H1 (cell line): ENCODE measurements at regions not wholly inside any gene's neighbourhood (a gene's known extent, or its start where the extent isn't known, plus 50 kb on each side); places are given as distances from the start of the nearest gene placed in this dataset.

Experiments
- CTCF ChIA-PET: fragments of 300-600 bp; sonication (Branson Sonifier 250); formaldehyde crosslinking; loops from one replicate; lab custom pipeline; 2021; ENCODE audit not compliant: partially characterized antibody; lab: Charles Lee
- POLR2A ChIA-PET: fragments of 300-600 bp; sonication (Branson Sonifier 250); formaldehyde crosslinking; loops from one replicate; lab custom pipeline; 2021; ENCODE audit warnings: inconsistent platforms; ENCODE audit not compliant: partially characterized antibody; lab: Charles Lee
- DNase-seq, 2 experiments: peaks; one replicate each; pipeline versions ENCODE4 v3.0.0 to v3.0.0-alpha.2; 2010 to 2022; ENCODE audit warnings: low spot score in 2 of 2, low read depth in 1 of 2, mixed read lengths in 1 of 2
- FAIRE-seq: peaks from 2 replicates; lab custom pipeline; 2011; peaks lifted over from hg19 to GRCh38; lab: Jason Lieb, UNC
- H2AFZ ChIP-seq: 2 replicates; pipeline ENCODE4 v1.8.1; 2012; ENCODE audit warnings: low read length, inconsistent platforms
- H2AK5ac ChIP-seq: 2 replicates; pipeline ENCODE4 v1.6.1; 2013; ENCODE audit warnings: low read depth, low read length
- H2BK120ac ChIP-seq: replicated peaks from 2 replicates; pipeline ENCODE3; 2013; ENCODE audit warnings: low read depth, low read length, inconsistent platforms
- H2BK12ac ChIP-seq: 2 replicates; pipeline ENCODE4 v1.6.1; 2013; ENCODE audit warnings: low read depth, low read length
- H2BK15ac ChIP-seq: 2 replicates; pipeline ENCODE4 v1.6.1; 2013; ENCODE audit warnings: low read length
- H2BK20ac ChIP-seq: 2 replicates; pipeline ENCODE4 v1.6.1; 2013; ENCODE audit warnings: low read length
- H2BK5ac ChIP-seq: 2 replicates; pipeline ENCODE4 v1.6.1; 2013; ENCODE audit warnings: low read depth, low read length
- H3K14ac ChIP-seq: 2 replicates; pipeline ENCODE4 v1.6.1; 2013; ENCODE audit warnings: inconsistent platforms; ENCODE audit not compliant: insufficient read length
- H3K18ac ChIP-seq: 2 replicates; pipeline ENCODE4 v1.6.1; 2013; ENCODE audit warnings: low read length; ENCODE audit errors: extremely low read depth
- H3K23ac ChIP-seq: 2 replicates; pipeline ENCODE4 v1.6.1; 2013; ENCODE audit warnings: inconsistent platforms; ENCODE audit not compliant: insufficient read length
- H3K23me2 ChIP-seq: 2 replicates; pipeline ENCODE4 v1.6.1; 2013; ENCODE audit warnings: low read depth, low read length
- H3K27ac ChIP-seq: 2 replicates; pipeline ENCODE4 v1.6.1; 2011; ENCODE audit warnings: low read depth, low read length, inconsistent platforms
- H3K27me3 ChIP-seq, 4 experiments: replicated peaks in 1 of 4; 1 replicate in 1 of 4; 2 replicates in 3 of 4; pipeline versions ENCODE4 v1.6.1 to v1.8.1; 2011 to 2013; ENCODE audit warnings: low read length in 3 of 4, mild to moderate bottlenecking in 3 of 4, inconsistent platforms in 2 of 4, mixed read lengths in 2 of 4, moderate library complexity in 1 of 4; ENCODE audit not compliant: control insufficient read depth in 3 of 4, insufficient read depth in 3 of 4; ENCODE audit errors: extremely low read depth in 1 of 4
- H3K36me3 ChIP-seq, 4 experiments: 2 replicates each; pipeline versions ENCODE4 v1.6.1 to v1.8.1; 2011 to 2013; ENCODE audit warnings: mild to moderate bottlenecking in 4 of 4, low read length in 3 of 4, moderate library complexity in 2 of 4, control low read depth in 1 of 4, inconsistent platforms in 1 of 4; ENCODE audit not compliant: insufficient read depth in 4 of 4, control insufficient read depth in 2 of 4
- H3K4ac ChIP-seq: replicated peaks from 2 replicates; pipeline ENCODE3; 2013; ENCODE audit warnings: low read length, low read depth, mixed read lengths, inconsistent platforms; ENCODE audit not compliant: insufficient read length
- H3K4me1 ChIP-seq, 4 experiments: replicated peaks in 1 of 4; 1 replicate in 1 of 4; 2 replicates in 3 of 4; pipeline versions ENCODE4 v1.6.1 to v1.8.1; 2011 to 2013; ENCODE audit warnings: low read length in 3 of 4, inconsistent platforms in 2 of 4, mixed read lengths in 1 of 4; ENCODE audit not compliant: insufficient read depth in 4 of 4, control insufficient read depth in 3 of 4
- H3K4me2 ChIP-seq, 2 experiments: 2 replicates each; pipeline versions ENCODE4 v1.6.1 to v1.8.1; 2011 to 2013; ENCODE audit warnings: low read depth in 2 of 2, low read length in 2 of 2, control low read depth in 1 of 2, inconsistent platforms in 1 of 2, mild to moderate bottlenecking in 1 of 2; ENCODE audit not compliant: insufficient read depth in 1 of 2
- H3K4me3 ChIP-seq, 4 experiments: fragments of 200-600, 300-600 bp in 1 of 4; sonication (generic), shearing (Covaris generic), sonication (Bioruptor Twin) in 1 of 4; 2 replicates each; pipeline versions ENCODE4 v1.5.1 to v1.8.1; 2011 to 2016; ENCODE audit warnings: low read length in 4 of 4, low read depth in 3 of 4, control low read depth in 2 of 4, inconsistent platforms in 2 of 4, mild to moderate bottlenecking in 2 of 4, mixed read lengths in 1 of 4, moderate library complexity in 1 of 4; ENCODE audit not compliant: insufficient read depth in 2 of 4; ENCODE audit errors: extremely low read depth in 1 of 4
- H3K56ac ChIP-seq: replicated peaks from 2 replicates; pipeline ENCODE3; 2013; ENCODE audit warnings: low read depth, mild to moderate bottlenecking, mixed read lengths, low read length, inconsistent platforms; ENCODE audit not compliant: insufficient read length
- H3K79me1 ChIP-seq: 2 replicates; pipeline ENCODE4 v1.6.1; 2013; ENCODE audit warnings: low read depth, low read length, control low read depth
- H3K79me2 ChIP-seq, 2 experiments: 2 replicates each; pipeline versions ENCODE4 v1.6.1 to v1.8.1; 2012 to 2013; ENCODE audit warnings: low read length in 2 of 2, mild to moderate bottlenecking in 2 of 2, inconsistent platforms in 1 of 2; ENCODE audit not compliant: insufficient read depth in 2 of 2, control insufficient read depth in 1 of 2
- H3K9ac ChIP-seq, 4 experiments: replicated peaks in 1 of 4; 1 replicate in 1 of 4; 2 replicates in 3 of 4; pipeline versions ENCODE4 v1.6.1 to v1.8.1; 2011 to 2013; ENCODE audit warnings: low read depth in 3 of 4, low read length in 3 of 4, control low read depth in 2 of 4, mild to moderate bottlenecking in 2 of 4, moderate library complexity in 2 of 4, inconsistent platforms in 1 of 4; ENCODE audit errors: extremely low read depth in 1 of 4
- H3K9me3 ChIP-seq, 2 experiments: 2 replicates each; pipeline versions ENCODE4 v1.6.1 to v1.8.1; 2012 to 2013; ENCODE audit warnings: mild to moderate bottlenecking in 2 of 2, moderate library complexity in 2 of 2, control low read depth in 1 of 2, inconsistent platforms in 1 of 2, low read depth in 1 of 2, low read length in 1 of 2, mixed read lengths in 1 of 2; ENCODE audit not compliant: insufficient read depth in 2 of 2
- H4K20me1 ChIP-seq, 2 experiments: replicated peaks in 1 of 2; 2 replicates each; pipeline versions ENCODE3 to v1.8.1; 2011 to 2013; ENCODE audit warnings: inconsistent platforms in 2 of 2, low read length in 2 of 2, mild to moderate bottlenecking in 1 of 2; ENCODE audit not compliant: insufficient read depth in 2 of 2, control insufficient read depth in 1 of 2
- H4K5ac ChIP-seq: 2 replicates; pipeline ENCODE4 v1.6.1; 2013; ENCODE audit warnings: low read length, low read depth, mixed read lengths, inconsistent platforms; ENCODE audit not compliant: insufficient read length
- H4K8ac ChIP-seq: 2 replicates; pipeline ENCODE4 v1.8.0; 2013; ENCODE audit warnings: mild to moderate bottlenecking, moderate library complexity, low read length, inconsistent platforms; ENCODE audit not compliant: insufficient read depth; ENCODE audit errors: extremely low read depth
- H4K91ac ChIP-seq: replicated peaks from 2 replicates; pipeline ENCODE3; 2013; ENCODE audit warnings: low read length, mixed read lengths, inconsistent platforms; ENCODE audit not compliant: insufficient read length
- BCL11A ChIP-seq, 2 experiments: IDR thresholded peaks; one replicate each; pipeline ENCODE4 v1.6.1; 2011; ENCODE audit warnings: low read depth in 2 of 2, low read length in 2 of 2, mild to moderate bottlenecking in 2 of 2
- CHD1 ChIP-seq: IDR thresholded peaks from 2 replicates; pipeline ENCODE4 v1.6.1; 2012; ENCODE audit warnings: low read depth, low read length, improper control_type of control experiment
- CTCF ChIP-seq, 3 experiments: IDR thresholded peaks; 1 replicate in 2 of 3; 2 replicates in 1 of 3; pipeline versions ENCODE4 v1.5.1 to v1.6.1; 2011; ENCODE audit warnings: low read length in 3 of 3, mild to moderate bottlenecking in 3 of 3, inconsistent platforms in 2 of 3, low read depth in 1 of 3, moderate library complexity in 1 of 3; ENCODE audit not compliant: insufficient read depth in 1 of 3; ENCODE audit errors: control extremely low read depth in 1 of 3
- HDAC6 ChIP-seq: IDR thresholded peaks from one replicate; pipeline ENCODE4 v1.7.1; 2012; ENCODE audit warnings: low read depth, mild to moderate bottlenecking, inconsistent platforms, low read length, moderate library complexity
- JUN ChIP-seq: IDR thresholded peaks from 2 replicates; pipeline ENCODE4 v1.6.1; 2011; ENCODE audit warnings: low read depth, mild to moderate bottlenecking, improper control_type of control experiment, low read length
- POLR2AphosphoS5 ChIP-seq: IDR thresholded peaks from 2 replicates; pipeline ENCODE4 v1.6.1; 2011; ENCODE audit warnings: low read depth, low read length
- RFX5 ChIP-seq: IDR thresholded peaks from 2 replicates; pipeline ENCODE4 v1.6.1; 2011; ENCODE audit warnings: low read depth, low read length, improper control_type of control experiment, borderline replicate concordance
- SIN3A ChIP-seq, 2 experiments: IDR thresholded peaks in 1 of 2; conservative IDR thresholded peaks in 1 of 2; 2 replicates each; pipeline ENCODE4 v1.6.1; 2011 to 2012; ENCODE audit warnings: low read length in 2 of 2, improper control_type of control experiment in 1 of 2, low read depth in 1 of 2, mild to moderate bottlenecking in 1 of 2
- SUZ12 ChIP-seq: fragments of 200-600 bp; sonication (generic); IDR thresholded peaks from 2 replicates; pipeline ENCODE4 v1.6.1; 2012; ENCODE audit warnings: mild to moderate bottlenecking, inconsistent platforms, low read length, moderate library complexity, mixed read lengths
- TAF1 ChIP-seq: IDR thresholded peaks from 2 replicates; pipeline ENCODE4 v1.6.1; 2011; ENCODE audit warnings: mild to moderate bottlenecking, low read depth, low read length
- TBP ChIP-seq: IDR thresholded peaks from 2 replicates; pipeline ENCODE4 v1.6.1; 2011; ENCODE audit warnings: low read depth, low read length, improper control_type of control experiment
- WGBS, 2 experiments: shearing (Covaris generic) in 1 of 2; methylation state at CpG; one replicate each; pipeline versions ENCODE4 v1.1.6 to v1.1.7; 2013 to 2015; ENCODE audit warnings: low lambda C conversion rate in 2 of 2, mixed read lengths in 2 of 2, inconsistent platforms in 1 of 2, low coverage in 1 of 2, missing lambda C conversion rate in 1 of 2; ENCODE audit not compliant: insufficient replicate concordance in 2 of 2, insufficient coverage in 1 of 2, insufficient read length in 1 of 2; ENCODE audit errors: extremely low coverage in 1 of 2, missing lambda C conversion rate in 1 of 2; 5-methylcytosine and 5-hydroxymethylcytosine counted together

- no peaks in the 10 kb centered on the region for H3K79me1 ChIP-seq
- H3K4ac ChIP-seq = no peak overlapping the region
- no peak overlapping the region for H3K9ac ChIP-seq
- CTCF ChIA-PET = interaction anchor here (1.0 kb wide), 1 partner anchor 20 kb away, joined by 3 read pairs; no protein-coding TSS in a partner anchor
- no peaks in the 10 kb centered on the region for H4K20me1 ChIP-seq
- no peak overlapping the region for H2AFZ ChIP-seq
- H4K5ac ChIP-seq = no peak overlapping the region
- H2BK5ac ChIP-seq = no peak overlapping the region
- H3K27me3 ChIP-seq = no peaks in the 10 kb centered on the region; a peak in 1 of 7 replicates
- H2AK5ac ChIP-seq = no peak overlapping the region
- no peak overlapping the region for H4K8ac ChIP-seq
- H3K18ac ChIP-seq = no peak overlapping the region
- no peaks in the 10 kb centered on the region; a peak in 2 of 7 replicates for H3K4me1 ChIP-seq
- no peaks in the 10 kb centered on the region for H3K36me3 ChIP-seq
- no peak overlapping the region for H2BK120ac ChIP-seq
- no peak overlapping the region for H3K23ac ChIP-seq
- no peak overlapping the region for H2BK15ac ChIP-seq
- no peak overlapping the region for H3K56ac ChIP-seq
- FAIRE-seq (no peak), DNase-seq (no peak)
- TF ChIP-seq POLR2AphosphoS5 (no peak), CHD1 (no peak), JUN (no peak), TAF1 (no peak), HDAC6 (no peak), BCL11A (IDR thresholded peaks at IDR 0.05; ENCODE audit: low read depth in 2 of 2, low read length in 2 of 2) (no peak), RFX5 (no peak), TBP (no peak), SUZ12 (no peak), CTCF (IDR thresholded peaks at IDR 0.05; ENCODE audit: control extremely low read depth in 1 of 3, insufficient read depth in 1 of 3, low read depth in 1 of 3, low read length in 3 of 3) (no peak), SIN3A (conservative IDR thresholded peaks at IDR 0.05 in 1 of 2, IDR thresholded peaks at IDR 0.05 in 1 of 2; ENCODE audit: low read depth in 1 of 2, low read length in 2 of 2) (no peak)
- no peaks in the 10 kb centered on the region; the same call in 1 of the 2 replicates for H3K23me2 ChIP-seq
- no peak overlapping the region for H3K27ac ChIP-seq
- H3K9me3 ChIP-seq = peaks cover 2 to 5% of the 10 kb centered on the region in 2 experiments; a peak in 1 of 4 replicates
- H2BK20ac ChIP-seq = no peak overlapping the region
- H4K91ac ChIP-seq = no peak overlapping the region
- no peaks in the 10 kb centered on the region for H3K79me2 ChIP-seq
- 90% methylated on average over 3 of the region's 3 CpGs; no CpG with 5 or more reads in 1 of the 2 experiments for WGBS, 2 experiments
- no peak overlapping the region for H3K4me2 ChIP-seq
- H2BK12ac ChIP-seq = no peak overlapping the region
- POLR2A ChIA-PET = no interaction called here
- no peak overlapping the region for H3K14ac ChIP-seq
- H3K4me3 ChIP-seq = no peak overlapping the region
Observed at GRCh38 chr6:88402909-88403308, 236.8 kb upstream of the CNR1 start.
